ENCODE measurements at regions not wholly inside any gene's neighbourhood (a gene's known extent, or its start where the extent isn't known, plus 50 kb on each side); places are given as distances from the start of the nearest gene placed in this dataset.
"Not testable (repeated sequence)": the region's sequence is repeated elsewhere in the genome, so short reads cannot be mapped to it uniquely, and the experiment has no call there.

DNA sequence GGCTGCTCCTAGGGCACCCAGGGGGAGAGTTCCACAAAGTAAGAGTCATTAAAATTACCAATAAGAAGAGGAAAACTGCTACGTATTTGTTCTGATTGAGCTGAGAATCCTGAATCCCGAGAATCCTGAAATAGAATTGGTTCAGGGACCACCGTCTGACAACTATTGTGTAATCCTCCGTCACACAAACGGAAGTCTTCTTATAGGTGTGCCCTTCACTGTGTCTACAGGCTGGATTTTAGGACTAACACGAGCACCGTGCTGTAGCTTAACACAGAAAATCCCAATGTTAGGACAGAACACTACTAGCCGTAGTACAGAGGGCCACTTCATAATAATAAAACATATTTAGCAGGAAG lies 50.6 kb upstream of the RNF182 start:
- Mint-ChIP-seq H3K27ac (ENCODE audit: unreplicated experiment) (no peak overlapping the region), H3K36me3 (ENCODE audit: low read depth) (no peaks in the 10 kb centered on the region), H3K4me3 (ENCODE audit: unreplicated experiment) (peak overlapping the region; percentile 72)

DNA sequence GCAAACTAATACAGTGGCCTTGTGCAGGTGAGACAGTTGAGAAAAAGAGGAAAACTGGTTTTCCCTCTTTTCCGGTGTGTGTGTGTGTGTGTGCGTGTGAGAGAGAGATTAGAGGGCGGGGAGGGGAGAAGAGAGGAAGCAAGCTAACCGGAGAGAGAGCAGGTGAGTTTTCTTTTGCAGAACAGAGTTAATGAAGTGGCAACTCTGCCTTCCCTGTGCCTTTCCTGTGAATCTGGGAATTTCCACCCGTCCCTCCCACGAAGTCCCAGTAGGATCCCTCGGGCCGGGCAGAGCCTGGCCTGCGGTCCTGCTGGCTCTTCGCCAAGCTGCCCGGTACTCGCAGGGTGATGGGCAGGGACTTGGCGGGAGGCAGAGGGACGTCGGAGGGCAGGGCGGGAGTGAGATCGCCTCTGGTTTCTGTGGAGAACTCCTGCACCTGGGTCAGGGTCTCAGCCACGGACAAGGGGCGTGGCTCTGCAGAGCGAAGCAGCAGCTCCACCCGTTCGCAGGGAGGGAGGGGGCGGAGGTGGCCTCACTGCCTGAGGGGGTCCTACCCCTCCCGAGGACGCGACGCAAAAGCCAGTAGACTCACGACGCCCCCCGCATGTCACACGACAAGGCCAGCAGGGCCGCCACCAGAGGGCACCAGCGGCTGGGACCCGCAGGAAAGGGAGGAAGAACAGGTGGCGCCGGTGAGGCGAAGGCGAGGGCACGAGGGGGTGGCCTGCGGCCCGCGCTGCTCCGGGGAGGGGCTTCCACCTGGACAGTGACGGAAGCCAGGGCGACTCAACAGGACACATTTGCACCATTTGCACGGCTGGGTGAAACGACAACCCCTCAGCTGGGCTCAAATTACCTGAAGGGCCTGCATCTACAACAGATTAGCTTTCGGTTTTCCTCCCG lies 51.2 kb upstream of the RNF182 start:
- Mint-ChIP-seq H3K9me3 (ENCODE audit: low read depth) (peaks cover 5% of the 10 kb centered on the region), H3K27me3 (ENCODE audit: low read depth) (peaks cover 3% of the 10 kb centered on the region), H3K4me3 (ENCODE audit: unreplicated experiment) (peak overlapping the region; percentile 72), H3K4me1 (ENCODE audit: low read depth) (peaks cover 18% of the 10 kb centered on the region), H3K27ac (ENCODE audit: unreplicated experiment) (no peak overlapping the region), H3K36me3 (ENCODE audit: low read depth) (no peaks in the 10 kb centered on the region)
- no peak for DNase-seq (ENCODE audit: low spot score)
- TF ChIP-seq, protein P1, sequence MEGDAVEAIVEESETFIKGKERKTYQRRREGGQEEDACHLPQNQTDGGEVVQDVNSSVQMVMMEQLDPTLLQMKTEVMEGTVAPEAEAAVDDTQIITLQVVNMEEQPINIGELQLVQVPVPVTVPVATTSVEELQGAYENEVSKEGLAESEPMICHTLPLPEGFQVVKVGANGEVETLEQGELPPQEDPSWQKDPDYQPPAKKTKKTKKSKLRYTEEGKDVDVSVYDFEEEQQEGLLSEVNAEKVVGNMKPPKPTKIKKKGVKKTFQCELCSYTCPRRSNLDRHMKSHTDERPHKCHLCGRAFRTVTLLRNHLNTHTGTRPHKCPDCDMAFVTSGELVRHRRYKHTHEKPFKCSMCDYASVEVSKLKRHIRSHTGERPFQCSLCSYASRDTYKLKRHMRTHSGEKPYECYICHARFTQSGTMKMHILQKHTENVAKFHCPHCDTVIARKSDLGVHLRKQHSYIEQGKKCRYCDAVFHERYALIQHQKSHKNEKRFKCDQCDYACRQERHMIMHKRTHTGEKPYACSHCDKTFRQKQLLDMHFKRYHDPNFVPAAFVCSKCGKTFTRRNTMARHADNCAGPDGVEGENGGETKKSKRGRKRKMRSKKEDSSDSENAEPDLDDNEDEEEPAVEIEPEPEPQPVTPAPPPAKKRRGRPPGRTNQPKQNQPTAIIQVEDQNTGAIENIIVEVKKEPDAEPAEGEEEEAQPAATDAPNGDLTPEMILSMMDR (IDR thresholded peaks at IDR 0.05): peak; percentile 89

More for the DNA sequence above, 50.6 kb upstream of the RNF182 start:
- Mint-ChIP-seq H3K27me3 (ENCODE audit: low read depth) (peaks cover 3% of the 10 kb centered on the region), H3K9me3 (ENCODE audit: low read depth) (peaks cover 5% of the 10 kb centered on the region), H3K4me1 (ENCODE audit: low read depth) (peaks cover 18% of the 10 kb centered on the region)
- TF ChIP-seq, protein P1 (IDR thresholded peaks at IDR 0.05): no peak
- no peak for DNase-seq (ENCODE audit: low spot score)

DNA sequence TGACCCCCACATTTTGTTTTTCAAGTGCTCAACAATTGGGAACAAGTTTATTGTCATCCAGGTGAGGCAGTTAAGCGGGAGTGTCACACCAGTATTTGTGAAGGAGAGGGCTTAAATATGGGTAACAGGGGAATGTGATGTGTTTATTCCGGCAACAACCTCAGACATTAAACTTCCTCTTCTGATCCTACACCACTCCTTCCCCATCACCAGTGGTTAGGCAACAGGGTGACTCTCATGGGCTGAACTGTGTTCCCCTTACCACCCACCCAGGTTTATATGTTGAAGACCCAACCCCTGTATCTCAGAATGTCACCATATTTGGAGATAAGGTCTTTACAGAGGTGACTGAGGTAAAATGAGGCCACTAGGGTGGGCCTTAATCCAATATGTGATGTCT lies 52.1 kb upstream of the RNF182 start:
- DNase-seq (ENCODE audit: low spot score): no peak
- TF ChIP-seq, protein P1 (IDR thresholded peaks at IDR 0.05): no peak
- H3K9me3 Mint-ChIP-seq (ENCODE audit: low read depth): no peaks in the 10 kb centered on the region

DNA sequence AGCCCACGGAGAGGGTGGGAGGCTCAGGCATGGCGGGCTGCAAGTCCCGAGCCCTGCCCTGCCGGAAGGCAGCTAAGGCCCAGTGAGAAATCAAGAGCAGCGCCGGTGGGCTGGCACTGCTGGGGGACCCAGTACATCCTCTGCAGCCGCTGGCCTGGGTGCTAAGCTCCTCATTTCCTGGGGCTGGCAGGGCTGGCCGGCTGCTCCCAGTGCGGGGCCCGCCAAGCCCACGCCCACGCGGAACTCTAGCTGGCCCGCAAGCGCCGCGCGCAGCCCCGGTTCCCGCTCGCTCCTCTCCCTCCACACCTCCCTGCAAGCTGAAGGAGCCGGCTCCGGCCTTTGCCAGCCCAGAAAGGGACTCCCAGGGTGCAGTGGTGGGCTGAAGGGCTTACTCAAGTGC lies 52.7 kb upstream of the RNF182 start:
- H3K4me1 Mint-ChIP-seq (ENCODE audit: low read depth): peaks cover 17% of the 10 kb centered on the region
- not testable (repeated sequence) for H3K4me3 Mint-ChIP-seq (ENCODE audit: unreplicated experiment); DNase-seq (ENCODE audit: low spot score); H3K27ac Mint-ChIP-seq (ENCODE audit: unreplicated experiment); H3K36me3 Mint-ChIP-seq (ENCODE audit: low read depth); H3K9me3 Mint-ChIP-seq (ENCODE audit: low read depth); H3K27me3 Mint-ChIP-seq (ENCODE audit: low read depth)

More for the DNA sequence above, 52.1 kb upstream of the RNF182 start:
- Mint-ChIP-seq H3K4me1 (ENCODE audit: low read depth) (peaks cover 18% of the 10 kb centered on the region), H3K27ac (ENCODE audit: unreplicated experiment) (no peak overlapping the region), H3K27me3 (ENCODE audit: low read depth) (peaks cover 3% of the 10 kb centered on the region), H3K36me3 (ENCODE audit: low read depth) (no peaks in the 10 kb centered on the region), H3K4me3 (ENCODE audit: unreplicated experiment) (peak overlapping the region; percentile 72)

DNA sequence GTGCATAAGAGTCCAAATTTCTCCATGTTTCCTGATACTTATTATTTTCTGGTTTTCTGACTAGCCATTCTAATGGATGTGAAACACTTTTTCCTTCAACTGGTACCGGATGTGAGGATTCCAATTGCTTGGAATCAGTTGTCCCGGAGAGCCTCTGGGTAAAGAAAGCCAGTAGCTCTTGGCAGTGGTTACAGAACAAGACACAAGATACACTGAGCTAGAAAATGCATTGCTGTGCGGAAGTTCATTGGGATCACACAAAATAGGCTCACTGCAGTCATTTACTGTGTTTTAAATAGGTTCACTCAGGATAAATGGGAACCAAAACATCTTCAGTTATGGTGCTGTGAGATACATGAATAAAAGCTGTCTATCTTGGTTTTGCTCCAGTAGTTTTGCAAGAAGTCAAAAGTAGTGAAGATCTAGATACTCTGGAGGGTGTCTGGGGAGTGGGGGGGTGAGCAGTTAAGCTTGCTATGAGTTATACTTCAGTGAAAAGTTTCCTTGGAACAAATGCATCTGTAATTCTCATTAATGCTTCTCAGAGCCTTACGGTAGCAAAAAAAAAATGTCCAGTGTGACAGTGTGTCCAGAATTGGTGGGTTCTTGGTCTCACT lies 54.4 kb upstream of the RNF182 start:
- Mint-ChIP-seq H3K27ac (ENCODE audit: unreplicated experiment) (no peak overlapping the region), H3K4me1 (ENCODE audit: low read depth) (peaks cover 14% of the 10 kb centered on the region), H3K9me3 (ENCODE audit: low read depth) (no peaks in the 10 kb centered on the region), H3K36me3 (ENCODE audit: low read depth) (no peaks in the 10 kb centered on the region), H3K27me3 (ENCODE audit: low read depth) (peaks cover 3% of the 10 kb centered on the region), H3K4me3 (ENCODE audit: unreplicated experiment) (no peak overlapping the region)
- no peak for DNase-seq (ENCODE audit: low spot score)
- TF ChIP-seq, protein P1 (IDR thresholded peaks at IDR 0.05): no peak
